ENCODE measurements at regions not wholly inside any gene's neighbourhood (a gene's known extent, or its start where the extent isn't known, plus 50 kb on each side); places are given as distances from the start of the nearest gene placed in this dataset.

DNA sequence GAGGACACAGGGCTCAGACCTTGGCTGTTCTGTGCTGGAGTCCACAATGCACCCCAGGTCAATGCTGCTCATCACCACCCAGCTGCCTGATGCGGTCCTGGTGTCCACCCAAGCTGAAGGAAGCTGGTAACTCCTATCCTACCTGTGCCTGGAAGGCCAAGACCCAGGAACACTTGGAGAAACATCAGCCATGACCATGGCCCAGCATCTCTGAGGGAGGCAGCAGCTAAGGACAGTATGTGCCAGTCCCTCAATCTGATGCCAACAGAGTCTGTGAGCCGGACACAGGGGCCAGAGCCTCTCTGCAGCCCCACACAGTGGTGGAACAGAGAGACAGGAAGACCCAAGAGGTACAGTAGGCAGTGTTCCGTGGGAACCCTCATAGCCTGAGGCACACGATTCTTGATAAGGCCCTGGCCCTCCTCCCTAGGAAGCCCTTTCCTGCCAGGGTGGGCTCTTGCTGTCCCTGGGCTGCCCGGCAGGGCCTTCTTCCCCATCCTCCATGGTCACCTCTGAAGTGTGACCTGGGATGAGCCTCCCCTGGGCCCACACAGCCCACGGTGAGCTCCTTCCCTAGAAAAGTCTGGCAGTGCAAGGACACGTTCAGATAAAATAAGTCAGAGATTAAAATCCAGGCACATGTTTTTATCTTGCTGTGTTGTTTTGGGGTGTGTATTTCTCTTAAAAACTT lies 170.7 kb downstream of the THBS2 start:
- no peak for DNase-seq (ENCODE audit: low read depth in 2 of 2)

DNA sequence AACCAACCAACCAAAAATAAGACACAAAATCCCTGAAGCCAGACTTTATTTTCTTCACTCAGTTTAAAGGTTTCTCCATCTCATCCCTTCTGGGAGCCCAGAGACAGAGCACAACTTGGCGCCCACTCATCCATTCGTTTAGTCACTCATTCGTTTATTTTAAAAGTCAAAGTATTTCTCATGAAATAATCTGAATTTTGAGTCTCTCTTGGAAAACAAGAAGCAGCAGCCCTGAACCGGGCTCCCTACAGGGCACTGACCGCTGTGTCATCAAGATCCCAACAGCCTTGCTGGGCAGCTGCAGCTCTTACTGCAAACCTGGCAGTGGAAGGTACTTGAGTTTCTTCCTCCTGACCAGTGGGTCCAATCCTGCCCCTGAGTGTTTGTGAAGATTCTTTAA lies 171.6 kb downstream of the THBS2 start:
- DNase-seq (ENCODE audit: low read depth in 2 of 2): no peak

DNA sequence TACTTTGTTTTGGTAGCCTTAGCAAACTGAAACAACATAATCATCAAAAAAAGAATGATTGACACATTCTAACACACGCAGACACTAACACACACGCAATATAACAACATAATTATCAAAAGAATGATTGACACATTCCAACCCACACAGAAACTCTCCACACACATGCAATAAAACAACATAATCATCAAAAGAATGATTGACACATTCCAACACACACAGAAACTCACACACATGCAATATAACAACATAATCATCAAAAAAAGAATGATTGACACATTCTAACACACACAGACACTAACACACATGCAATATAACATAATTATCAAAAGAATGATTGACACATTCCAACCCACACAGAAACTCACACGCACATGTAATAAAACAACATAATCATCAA lies 172.4 kb downstream of the THBS2 start:
- no peak for DNase-seq (ENCODE audit: low read depth in 2 of 2)

DNA sequence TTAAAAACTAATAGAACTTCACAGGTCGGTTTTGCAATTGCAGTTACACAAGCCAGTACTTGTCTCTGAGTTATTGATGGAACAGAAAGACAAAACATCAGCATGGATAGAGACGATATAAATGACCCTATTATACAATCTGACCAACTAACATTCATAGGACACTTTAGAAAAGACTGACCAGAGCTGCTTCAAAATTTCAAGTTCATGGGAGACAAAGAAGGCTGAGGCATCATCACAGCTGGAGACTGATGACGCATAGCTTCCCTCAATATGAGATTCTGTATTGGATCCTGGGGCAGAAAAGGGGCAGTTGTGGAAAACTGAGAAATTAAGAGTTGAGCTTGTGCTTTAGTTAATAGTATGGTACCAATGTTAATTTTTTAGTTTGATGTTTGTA lies 174.0 kb downstream of the THBS2 start:
- DNase-seq (ENCODE audit: low read depth in 2 of 2): no peak

DNA sequence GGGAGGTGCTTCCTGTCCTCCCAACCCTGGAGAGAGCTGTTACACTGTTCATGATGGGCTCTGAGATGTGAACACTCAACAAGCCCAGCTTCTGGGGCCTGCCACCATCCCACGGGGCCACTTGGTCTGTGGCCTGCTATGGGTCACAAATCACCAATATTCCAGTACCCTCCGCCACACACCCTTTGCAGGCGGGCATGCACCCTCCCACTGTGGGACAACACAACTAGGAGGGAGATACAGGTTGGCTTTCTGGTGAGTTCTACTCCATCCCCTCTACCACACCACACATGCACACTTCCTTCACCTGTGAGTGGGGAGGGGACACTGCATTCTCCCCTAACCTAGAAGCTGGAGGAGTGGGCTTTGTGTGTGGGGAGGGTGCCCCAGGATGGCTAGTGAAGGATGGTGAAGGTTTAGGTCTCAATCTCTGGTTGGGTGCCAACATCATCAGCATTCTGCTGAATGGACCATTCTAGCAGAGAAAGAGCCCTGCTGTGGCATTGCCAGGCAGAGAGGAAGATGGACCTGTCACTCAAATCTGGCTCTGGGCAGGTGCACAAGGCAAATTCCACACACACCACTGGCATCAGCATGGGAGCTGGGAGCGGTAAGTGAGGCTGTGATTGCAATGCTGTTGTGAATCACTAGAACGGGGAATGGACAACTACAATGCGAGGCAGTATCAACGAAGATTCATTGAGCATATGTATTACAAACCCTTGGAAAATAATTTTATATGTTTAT lies 175.1 kb downstream of the THBS2 start:
- DNase-seq (ENCODE audit: low read depth in 2 of 2): no peak

DNA sequence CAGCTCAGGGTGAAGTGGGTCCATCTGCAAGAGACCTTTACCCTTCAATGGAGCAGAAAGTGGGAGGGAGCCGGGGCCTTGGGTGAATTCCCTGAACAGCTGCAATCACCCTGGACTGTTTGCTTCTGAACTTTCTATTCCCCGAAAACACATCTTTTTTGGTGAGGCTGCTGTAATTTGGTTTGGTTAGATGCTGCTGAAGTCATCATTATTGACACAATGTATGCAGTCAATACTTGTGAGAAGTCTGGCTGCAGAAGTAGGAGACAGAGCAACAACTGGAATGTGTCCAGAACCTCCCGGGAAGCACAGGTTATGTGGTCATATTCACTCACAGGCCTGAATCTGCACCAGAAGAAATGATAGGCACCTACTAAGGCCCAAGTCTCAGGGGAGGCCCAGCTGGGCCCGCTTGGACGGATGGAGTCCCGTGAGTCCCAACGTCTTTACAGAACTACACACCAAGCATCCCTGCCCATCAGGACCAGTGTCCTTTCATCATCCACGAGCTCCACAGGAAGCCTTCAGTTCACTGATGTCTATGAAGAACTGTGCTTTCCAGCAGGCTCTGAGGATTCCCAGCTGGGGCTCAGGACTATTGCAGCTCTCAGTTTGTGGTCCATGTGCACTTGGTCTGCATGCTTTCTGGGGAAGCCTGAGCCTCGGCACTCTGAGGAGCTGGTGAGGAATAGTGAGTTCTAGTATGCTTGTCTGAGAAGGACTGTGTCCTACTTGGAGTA lies 177.6 kb downstream of the THBS2 start:
- DNase-seq (ENCODE audit: low read depth in 2 of 2): no peak

DNA sequence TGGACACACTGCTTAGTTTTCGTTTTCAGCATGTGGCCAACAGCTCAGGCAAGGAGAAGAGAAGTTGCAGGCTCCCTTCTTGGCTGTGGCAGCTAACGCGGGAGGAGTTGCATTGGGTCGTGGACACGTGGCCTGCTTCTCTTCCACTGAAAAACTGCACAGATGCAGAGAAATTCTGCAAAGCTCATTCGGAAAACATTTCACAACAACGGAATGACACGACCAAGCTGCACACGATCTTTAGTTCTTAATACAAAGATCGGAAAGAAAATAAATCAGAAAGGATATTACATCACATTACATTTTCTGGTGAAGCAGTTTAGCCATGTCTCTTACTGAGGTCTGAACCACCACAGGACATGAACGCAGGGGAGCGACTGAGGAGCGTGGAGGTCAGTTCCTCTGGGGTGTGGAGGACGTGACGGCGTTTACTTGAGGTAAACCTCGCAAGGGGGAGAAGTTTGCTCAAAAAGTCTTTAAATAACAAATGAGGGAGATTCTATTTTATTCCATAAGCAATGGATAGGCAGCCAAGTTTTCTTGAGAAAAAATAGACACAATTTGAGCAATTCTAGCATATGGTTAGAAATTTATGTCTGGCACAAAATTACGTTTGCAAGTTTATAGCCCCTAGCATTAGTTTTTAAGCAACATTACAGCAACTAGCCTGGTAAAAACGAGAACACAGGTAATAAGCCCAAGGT lies 178.3 kb downstream of the THBS2 start:
- no peak for DNase-seq (ENCODE audit: low read depth in 2 of 2)

DNA sequence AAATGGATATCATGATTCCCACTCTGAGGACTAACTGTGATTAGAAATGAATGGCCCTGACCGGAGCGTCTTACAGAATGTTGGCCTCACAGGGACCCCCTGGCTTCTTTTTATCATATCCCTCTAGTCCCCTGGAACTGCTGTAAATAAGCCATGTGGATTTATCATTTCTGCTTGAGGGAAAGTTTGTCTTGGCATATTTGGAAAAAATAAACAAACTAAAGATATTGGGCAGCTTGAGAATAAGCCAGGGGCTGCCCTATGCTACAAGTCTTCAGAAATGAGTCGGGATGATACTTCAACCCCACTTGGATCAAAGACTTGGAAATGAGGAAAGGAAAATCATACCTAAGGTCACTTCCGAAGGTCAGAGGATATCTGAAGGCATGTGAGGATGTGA lies 179.1 kb downstream of the THBS2 start:
- no peak for DNase-seq (ENCODE audit: low read depth in 2 of 2)

DNA sequence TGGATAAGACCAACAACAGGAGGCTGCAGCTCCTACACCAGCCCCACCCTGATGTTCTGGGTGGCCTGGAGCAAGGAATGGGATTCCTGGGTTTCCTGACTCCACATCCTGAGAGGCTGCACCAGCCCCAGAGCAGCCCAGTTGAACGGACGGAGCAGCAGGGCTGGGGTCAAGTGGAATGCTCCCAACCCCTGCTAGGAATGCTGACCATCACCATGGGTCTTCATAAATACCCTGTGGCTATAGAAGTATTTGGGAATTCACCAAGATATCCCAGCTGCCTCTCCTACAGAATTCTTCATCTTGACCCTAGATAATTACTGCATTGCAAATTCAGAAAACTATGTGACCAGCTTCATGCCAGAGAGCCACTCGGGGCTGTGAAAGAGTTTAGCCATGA lies 180.3 kb downstream of the THBS2 start:
- DNase-seq (ENCODE audit: low read depth in 2 of 2): no peak

DNA sequence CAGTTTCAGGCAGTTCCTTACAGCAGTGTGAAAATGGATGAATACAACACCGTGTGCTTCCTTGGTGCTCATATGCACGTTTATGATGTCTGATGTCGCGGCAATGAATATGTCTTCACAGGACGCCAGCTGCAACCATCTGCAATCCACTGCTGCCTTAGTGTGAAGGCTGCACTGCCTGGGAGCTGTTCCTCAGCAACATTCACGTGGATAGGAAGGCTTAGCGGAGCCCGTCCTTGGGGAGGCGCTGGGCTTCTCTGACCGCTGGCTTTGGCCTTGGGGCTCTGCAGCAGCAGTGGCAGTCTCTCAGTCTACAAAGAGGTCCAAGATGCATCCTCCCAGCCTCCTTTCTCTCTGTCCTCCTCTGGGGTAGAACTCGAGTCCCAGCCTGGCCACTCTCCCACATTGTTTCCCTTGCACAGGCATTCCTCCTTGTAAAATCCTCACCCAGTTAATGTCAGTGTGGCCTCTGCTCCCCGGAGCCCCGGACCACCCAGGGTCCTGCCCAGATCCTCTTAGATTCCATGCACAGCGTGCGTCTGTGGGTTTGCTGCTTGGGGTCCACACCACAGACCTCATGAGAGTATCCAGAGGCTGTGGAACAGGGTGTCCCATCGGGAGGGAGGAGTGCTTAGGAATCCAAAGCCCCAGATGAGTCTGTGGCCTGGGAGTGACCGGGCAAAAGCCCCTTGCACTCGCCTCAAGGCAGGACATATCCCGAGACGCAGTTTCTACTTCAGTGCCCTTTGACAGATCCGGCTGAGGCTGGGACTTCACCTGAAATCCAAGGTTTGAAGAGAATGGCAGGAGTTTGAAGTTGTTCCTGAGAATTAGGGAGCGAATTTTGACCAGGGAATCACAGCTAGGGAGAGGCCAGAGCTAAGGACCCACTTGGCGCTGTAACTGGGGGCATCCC lies 181.3 kb downstream of the THBS2 start:
- no peak for DNase-seq (ENCODE audit: low read depth in 2 of 2)

DNA sequence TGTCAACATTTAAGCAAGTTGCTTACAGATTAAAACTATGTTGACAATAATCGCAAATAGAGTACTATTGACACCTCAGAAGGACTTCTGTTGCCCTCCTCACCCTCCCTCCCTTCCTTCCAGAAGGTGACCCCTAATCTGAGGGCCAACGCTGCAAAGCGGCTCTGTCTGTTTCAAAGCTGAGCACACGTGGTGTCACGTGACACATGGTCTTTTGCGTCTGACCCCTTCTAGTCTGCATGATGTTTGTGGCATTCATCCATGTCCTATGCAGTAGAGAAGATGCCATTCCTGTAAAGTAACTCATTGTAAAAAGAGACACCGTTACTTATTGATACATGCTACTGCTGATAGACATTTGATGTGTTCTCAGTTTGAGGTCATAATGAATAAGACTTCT lies 182.3 kb downstream of the THBS2 start:
- DNase-seq (ENCODE audit: low read depth in 2 of 2): no peak

DNA sequence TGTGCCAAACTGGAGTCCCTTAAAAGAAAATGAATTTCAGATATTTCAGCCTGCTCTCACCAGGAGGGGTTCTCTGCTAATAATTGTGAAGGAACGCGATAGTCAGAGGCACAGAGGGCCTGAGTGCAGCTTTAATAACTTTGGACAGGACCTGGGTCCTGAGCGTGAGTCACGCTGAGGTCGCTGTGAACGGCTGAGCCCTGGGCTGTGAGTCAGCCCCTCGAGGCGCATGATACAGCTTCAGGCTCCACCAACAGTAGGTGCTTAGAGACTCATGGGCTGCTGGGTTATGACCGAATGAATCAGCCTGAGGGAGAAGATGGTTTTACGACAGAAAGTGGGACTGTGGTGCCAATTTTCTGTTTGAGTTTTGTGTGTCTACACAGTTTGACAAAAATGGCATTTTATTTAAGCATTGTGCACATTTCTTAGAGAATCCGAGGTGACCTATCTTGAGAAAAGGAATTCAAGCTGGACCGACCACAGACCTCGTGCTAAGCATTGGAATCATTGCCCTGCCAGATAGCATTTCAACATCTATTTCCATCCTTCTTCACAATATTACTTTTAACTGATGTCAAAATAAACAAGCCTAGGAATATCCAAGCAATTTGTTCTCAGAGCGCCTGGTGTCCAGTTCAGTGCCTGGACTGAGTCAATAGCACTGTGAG lies 183.0 kb downstream of the THBS2 start:
- no peak for DNase-seq (ENCODE audit: low read depth in 2 of 2)

DNA sequence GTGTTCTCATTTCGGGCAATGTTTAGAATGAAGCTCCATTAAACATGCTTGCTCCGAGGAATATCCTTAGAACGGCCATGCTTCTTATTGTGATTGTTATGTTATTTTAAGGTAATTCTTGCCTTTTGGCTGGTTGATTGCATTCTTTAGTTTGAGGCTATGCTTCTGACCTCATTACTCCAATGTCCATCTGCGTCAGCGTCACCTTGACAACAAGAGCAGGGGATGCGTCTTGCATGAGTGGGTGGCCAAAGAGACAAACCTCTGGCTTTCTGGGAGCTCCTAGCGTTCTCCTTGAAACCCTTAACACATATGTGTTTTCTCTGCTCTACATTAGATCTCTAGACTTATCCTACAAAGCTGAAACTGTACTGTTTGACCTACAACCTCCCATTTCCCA lies 184.3 kb downstream of the THBS2 start:
- DNase-seq (ENCODE audit: low read depth in 2 of 2): no peak

DNA sequence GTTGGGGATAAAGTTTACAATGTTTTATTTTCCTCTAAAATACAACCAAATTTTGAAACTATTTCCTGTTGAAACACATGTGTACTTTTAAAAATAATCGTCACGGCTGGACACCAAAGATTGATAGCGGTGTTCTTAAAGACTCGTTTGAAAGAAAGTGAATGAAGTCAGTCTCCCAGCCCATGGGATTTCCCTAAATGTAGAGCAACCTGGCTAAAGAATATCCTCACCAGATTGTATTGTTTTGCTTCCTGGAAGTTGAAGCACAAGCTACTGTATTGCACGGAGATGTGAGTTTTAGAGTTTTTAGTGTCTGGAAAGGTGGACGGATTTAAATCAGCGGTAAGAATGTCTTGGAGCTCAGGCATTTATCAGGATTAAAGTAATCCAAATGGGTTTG lies 189.5 kb downstream of the THBS2 start:
- no peak for DNase-seq (ENCODE audit: low read depth in 2 of 2)

DNA sequence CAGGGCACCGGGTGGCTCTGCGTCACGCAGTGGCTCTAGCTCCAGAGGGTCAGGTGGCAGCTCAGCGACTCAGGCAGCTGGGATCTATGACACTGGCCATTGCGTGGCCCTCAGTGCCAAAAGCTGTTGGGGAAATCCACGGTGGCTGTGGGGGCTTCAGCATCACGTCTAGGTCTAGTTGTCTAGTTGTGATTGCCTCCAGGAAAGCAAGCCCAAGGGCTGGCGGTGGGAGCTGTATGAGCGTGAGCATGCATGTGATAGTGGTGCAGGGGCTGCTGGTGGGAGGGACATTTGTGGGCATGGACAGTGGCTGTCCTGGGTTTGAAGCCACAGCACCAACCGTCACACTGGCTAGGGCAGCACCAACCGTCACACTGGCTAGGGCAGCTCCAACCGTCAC lies 191.4 kb downstream of the THBS2 start:
- no peak for DNase-seq (ENCODE audit: low read depth in 2 of 2)

DNA sequence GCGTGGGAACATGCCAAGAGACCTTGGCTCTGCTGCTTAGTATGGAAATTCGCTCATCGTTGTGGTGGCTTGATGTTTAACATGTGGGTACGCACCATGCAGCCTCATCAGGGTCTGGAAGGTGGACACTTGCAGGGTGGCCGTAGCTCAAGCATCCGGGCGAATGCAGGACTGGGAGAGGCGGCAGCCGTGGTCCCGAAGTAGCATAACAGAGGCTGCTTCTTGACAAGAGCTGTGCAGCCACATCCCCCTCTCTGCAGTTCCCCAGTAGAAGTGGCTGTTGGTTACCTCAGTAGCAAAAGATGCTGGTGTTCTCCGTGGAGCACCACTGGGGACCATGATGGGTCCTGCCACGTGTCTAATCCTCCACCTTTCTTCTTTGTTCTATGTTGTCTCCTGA lies 195.0 kb downstream of the THBS2 start:
- DNase-seq (ENCODE audit: low read depth in 2 of 2): no peak

DNA sequence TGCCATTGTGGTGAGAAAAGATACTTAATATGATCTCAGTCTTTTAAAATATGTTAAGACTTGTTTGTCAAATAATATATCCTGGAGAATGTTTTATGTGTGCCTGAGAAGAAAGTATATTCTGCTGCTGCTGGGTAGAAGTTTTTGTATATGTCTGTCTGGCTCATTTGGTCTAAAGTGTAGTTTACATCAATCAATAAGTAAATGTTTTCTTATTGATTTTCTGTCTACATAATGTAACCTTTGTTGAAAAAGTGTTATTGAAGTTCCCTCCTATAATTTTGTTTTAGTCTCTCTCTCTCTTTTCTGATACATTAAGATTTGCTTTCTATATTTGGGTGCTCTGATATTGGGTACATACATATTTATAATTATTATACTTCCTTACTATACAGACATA lies 201.2 kb downstream of the THBS2 start:
- DNase-seq (ENCODE audit: low read depth in 2 of 2): no peak

DNA sequence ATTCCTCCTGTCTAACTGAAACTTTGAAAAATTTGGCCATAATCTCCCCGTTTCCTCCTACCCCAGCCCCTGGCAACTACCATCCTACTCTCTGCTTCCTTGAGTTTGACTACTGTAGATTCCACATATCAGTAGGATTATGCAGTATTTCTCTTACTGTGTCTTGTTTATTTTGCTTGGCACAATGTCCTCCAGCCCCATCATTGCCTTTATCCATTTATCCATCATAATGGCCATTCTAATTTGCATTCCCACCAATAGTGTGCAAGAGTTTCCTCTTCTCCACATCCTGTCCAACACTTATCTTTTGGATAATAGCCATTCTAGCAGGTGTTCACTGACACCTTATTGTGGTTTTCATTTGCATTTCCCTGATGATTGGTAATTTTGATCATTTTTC lies 202.3 kb downstream of the THBS2 start:
- no peak for DNase-seq (ENCODE audit: low read depth in 2 of 2)

DNA sequence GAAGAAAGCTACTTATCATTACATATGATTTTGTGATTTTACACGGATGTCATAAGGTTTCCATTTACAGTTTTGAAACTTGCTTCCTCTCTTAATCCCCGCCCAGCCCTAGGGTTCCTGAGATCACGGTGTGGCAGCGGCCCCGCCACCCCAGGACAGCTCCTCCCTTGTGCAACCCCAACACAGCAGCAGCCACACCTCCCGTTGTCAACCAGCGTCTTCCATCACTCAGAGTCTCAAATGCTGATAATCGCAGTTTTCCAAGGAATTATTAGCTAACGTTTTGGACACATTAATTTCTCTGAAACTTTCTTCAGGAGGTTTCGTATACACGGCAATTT lies 204.8 kb downstream of the THBS2 start:
- no peak for DNase-seq (ENCODE audit: low read depth in 2 of 2)

DNA sequence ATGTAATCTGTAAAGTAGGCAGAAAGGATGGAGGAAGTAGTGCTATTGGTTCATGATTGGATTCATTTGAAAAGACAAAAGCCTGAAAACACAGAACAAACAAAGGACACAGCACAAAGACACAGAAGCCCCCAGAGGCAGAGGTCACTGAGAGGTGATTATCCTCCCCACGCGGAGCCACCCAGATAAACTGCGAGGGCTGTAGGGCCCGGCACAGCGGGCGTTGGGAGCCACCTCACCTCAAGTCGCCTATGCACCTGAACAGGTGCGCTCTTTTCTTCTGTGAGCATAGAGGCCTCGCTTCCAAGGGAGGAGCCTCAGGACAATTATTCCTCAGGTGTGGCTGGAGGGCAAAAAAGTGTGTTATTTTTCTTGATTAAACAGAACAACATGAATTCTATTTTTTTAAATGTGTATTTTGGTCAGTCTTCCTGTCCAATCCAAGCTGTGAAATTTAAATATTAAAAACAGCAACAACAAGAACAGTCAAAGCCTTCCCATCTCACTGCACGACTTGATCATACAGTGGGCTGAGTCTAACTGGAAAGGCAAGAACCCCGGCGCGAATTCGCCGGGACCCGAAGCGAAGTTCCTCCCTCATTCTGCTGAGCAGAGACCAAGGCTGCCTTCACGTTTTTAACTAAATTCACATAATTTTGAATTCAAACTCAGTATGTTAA lies 205.3 kb downstream of the THBS2 start:
- no peak for DNase-seq (ENCODE audit: low read depth in 2 of 2)

All from stimulated activated CD4-positive, alpha-beta T cell treated with anti-CD3 and anti-CD28 coated beads, Interleukin-1b, Interleukin-23, amount 100 ng/mL, for 4 hours (primary cell).